SK-N-MC (cell line): ENCODE measurements at regions not wholly inside any gene's neighbourhood (a gene's known extent, or its start where the extent isn't known, plus 50 kb on each side); places are given as distances from the start of the nearest gene placed in this dataset.

Experiments
- DNase-seq: peaks from one replicate; pipeline ENCODE4 v3.0.0-alpha.2; 2011; ENCODE audit warnings: low read depth, low spot score
- H3K27ac ChIP-seq: fragments of 200-600 bp; sonication (generic); 2 replicates; pipeline ENCODE4 v1.5.1; 2016; ENCODE audit warnings: mixed run types
- H3K36me3 ChIP-seq: fragments of 200-600 bp; sonication (generic); 2 replicates; pipeline ENCODE4 v1.6.1; 2017; ENCODE audit warnings: antibody characterized with exemption, low read length, mixed read lengths; ENCODE audit not compliant: insufficient read depth
- H3K4me3 ChIP-seq: fragments of 200-600 bp; sonication (generic); 2 replicates; pipeline ENCODE4 v1.5.1; 2016
- H3K9ac ChIP-seq: fragments of 200-600 bp; sonication (generic); 2 replicates; pipeline ENCODE4 v1.8.0; 2017; ENCODE audit warnings: mixed run types, mixed read lengths; ENCODE audit not compliant: insufficient read length
- H3K9me3 ChIP-seq: fragments of 200-600 bp; sonication (generic); 2 replicates; pipeline ENCODE4 v1.6.1; 2017; ENCODE audit warnings: low read depth, mild to moderate bottlenecking, antibody characterized with exemption, low read length, moderate library complexity, mixed read lengths
- EZH2 ChIP-seq: fragments of 200-600 bp; sonication (generic); IDR thresholded peaks from one replicate; pipeline ENCODE4 v1.6.1; 2017; ENCODE audit warnings: antibody characterized with exemption
- FOXP2 ChIP-seq: optimal IDR thresholded peaks from 2 replicates; pipeline ENCODE3; 2011; ENCODE audit warnings: mild to moderate bottlenecking, moderate library complexity; ENCODE audit not compliant: insufficient read depth; ENCODE audit errors: extremely low read length, control extremely low read depth
- POLR2AphosphoS5 ChIP-seq: IDR thresholded peaks from 2 replicates; pipeline ENCODE4 v1.6.1; 2012; ENCODE audit warnings: mild to moderate bottlenecking, low read depth, low read length, borderline replicate concordance

DNA sequence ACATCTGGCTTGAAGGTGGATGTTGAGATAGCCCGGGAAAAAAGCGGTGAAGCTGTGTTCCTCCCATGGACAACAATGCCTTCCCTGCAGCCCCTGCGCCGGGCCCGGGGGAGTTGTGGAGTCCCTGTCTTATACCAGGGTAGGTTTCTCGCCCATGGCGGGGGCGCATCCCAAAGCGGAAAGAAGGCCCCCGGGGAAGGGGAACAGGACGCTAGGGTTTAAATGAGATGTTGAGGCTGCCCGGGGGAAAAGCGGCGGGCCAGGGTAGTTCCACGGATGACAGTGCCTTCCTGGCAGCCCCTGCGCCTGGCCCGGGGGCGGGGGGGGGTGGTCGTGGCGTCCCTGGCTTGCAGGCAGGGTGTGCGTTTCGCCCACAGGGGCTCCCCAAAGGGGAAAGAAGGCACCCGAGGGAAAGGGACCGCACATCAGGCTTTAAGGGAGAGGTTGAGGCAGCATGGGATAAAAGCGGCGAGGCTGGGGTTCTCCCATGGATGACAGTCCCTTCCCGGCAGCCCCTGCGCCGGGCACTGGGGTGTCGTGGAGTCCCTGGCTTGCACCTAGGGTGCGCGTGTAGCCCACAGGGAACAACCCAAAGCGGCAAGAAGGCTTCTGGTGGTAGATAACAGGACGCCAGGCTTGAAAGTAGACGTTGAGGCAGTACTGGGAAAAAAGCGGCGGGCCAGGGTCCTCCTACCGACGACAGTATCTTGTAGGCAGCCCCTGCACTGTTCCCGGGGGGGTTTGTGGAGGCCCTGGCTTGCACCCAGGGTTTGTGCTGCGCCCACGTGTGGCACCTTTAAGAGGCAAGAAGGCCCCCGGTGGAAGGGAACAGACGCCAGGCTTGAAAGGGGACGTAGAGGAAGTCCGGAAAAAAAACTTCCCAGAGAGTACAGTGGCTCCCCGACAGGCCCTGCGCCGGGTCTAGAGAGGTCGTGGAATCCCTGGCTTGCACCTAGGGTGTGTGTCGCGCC lies 160.8 kb upstream of the ALG10B start:
- Histone ChIP-seq H3K36me3 (no peaks in the 10 kb centered on the region), H3K4me3 (no peak overlapping the region), H3K9ac (no peak overlapping the region), H3K9me3 (no peaks in the 10 kb centered on the region), H3K27ac (no peak overlapping the region)
- no peak for DNase-seq
- no peak for TF ChIP-seq FOXP2
- no peak for TF ChIP-seq POLR2AphosphoS5
- TF ChIP-seq EZH2, result no peak

DNA sequence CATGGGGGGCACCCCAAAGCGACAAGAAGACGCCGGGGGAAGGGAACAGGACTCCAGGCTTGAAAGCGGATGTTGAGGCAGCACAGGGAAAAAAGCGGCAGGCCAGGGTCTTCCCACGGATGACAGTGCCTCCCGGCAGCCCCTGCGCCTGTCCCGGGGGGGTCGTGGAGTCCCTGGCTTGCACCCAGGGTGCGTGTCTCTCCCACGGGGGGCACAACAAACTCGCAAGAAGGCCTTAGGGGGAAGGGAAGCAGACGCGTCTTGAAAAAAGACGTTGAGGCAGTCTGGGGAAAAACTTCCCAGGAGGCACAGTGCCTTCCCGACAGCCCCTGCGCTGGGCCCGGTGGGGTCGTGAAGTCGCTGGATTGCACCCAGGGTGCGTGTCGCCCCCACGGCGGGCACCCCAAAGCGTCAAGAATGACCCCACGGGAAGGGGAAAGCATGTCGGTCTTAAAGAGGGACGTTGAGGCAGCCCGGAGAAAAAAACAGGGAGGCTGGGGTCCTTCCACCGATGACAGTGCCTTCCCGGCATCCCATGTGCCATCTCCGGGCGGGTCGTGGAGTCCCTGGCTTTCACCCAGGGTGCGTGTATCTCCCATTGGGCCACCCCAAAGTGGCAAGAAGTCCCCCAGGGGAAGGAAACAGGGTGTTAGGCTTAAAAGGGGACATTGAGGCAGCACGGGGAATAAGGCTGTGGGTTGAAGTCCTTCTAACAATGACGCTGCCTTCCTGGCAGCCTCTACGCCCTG lies 159.9 kb upstream of the ALG10B start:
- no peak overlapping the region for H3K4me3 ChIP-seq
- no peak overlapping the region for H3K9ac ChIP-seq
- H3K27ac ChIP-seq, result no peak overlapping the region
- TF ChIP-seq POLR2AphosphoS5 (no peak), FOXP2 (no peak), EZH2 (no peak)
- H3K36me3 ChIP-seq, result no peaks in the 10 kb centered on the region
- no peaks in the 10 kb centered on the region for H3K9me3 ChIP-seq
- no peak for DNase-seq

DNA sequence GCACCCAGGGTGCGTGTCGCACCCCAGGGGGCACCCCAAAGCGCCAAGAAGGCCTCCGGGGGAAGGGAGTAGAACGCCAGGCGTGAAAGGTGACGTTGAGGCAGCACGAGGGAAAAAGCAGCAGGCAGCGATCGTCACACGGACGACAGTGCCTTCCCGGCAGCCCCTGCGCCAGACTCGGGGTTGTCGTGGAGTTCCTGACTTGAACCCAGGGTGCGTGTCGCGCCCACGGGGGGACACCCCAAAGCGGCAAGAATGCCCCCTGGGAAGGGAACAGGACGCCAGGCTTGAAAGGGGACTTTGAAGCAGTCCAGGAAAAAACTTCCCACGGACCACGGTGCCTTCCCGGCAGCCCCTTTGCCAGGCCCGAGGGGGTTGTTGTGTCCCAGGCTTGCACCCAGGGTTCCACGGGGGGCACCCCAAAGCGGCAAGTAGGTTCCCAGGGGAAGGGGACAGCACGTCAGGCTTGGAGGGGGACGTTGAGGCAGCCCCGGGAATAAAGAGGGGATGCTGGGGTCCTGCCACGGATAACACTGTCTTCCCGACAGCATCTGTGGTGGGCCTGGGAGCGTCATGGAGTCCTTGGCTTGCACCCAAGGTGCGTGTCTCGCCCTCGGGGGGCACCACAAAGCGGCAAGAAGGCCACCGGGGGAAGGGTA lies 159.2 kb upstream of the ALG10B start:
- Histone ChIP-seq H3K4me3 (no peak overlapping the region), H3K36me3 (no peaks in the 10 kb centered on the region), H3K27ac (no peak overlapping the region), H3K9me3 (no peaks in the 10 kb centered on the region), H3K9ac (no peak overlapping the region)
- no peak for DNase-seq
- TF ChIP-seq POLR2AphosphoS5 (no peak), EZH2 (no peak), FOXP2 (no peak)

DNA sequence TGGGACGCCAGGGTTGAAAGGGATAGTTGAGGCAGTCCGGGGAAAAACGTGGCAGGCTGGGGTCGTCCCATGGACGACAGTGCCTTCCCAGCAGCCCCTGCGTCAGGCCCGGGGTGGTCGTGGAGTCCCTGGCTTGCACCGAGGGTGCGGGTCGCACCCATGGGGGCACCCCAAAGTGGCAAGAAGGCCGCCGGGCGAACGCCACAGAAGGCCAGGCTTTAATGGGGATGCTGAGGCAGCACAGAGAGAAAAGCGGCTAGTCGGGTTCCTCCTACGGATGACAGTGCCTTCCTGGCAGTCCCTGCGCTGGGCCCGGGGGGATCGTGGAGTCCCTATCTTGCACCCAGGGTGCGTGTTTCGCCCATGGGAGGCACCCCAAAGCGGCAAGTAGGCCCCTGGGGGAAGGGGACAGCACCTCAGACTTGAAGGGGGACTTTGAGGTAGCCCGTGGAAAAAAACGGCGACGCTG lies 158.6 kb upstream of the ALG10B start:
- TF ChIP-seq FOXP2 (no peak), POLR2AphosphoS5 (no peak), EZH2 (no peak)
- no peak overlapping the region for H3K27ac ChIP-seq
- no peak overlapping the region for H3K4me3 ChIP-seq
- H3K36me3 ChIP-seq, result no peaks in the 10 kb centered on the region
- DNase-seq, result no peak
- H3K9ac ChIP-seq, result no peak overlapping the region
- no peaks in the 10 kb centered on the region for H3K9me3 ChIP-seq

DNA sequence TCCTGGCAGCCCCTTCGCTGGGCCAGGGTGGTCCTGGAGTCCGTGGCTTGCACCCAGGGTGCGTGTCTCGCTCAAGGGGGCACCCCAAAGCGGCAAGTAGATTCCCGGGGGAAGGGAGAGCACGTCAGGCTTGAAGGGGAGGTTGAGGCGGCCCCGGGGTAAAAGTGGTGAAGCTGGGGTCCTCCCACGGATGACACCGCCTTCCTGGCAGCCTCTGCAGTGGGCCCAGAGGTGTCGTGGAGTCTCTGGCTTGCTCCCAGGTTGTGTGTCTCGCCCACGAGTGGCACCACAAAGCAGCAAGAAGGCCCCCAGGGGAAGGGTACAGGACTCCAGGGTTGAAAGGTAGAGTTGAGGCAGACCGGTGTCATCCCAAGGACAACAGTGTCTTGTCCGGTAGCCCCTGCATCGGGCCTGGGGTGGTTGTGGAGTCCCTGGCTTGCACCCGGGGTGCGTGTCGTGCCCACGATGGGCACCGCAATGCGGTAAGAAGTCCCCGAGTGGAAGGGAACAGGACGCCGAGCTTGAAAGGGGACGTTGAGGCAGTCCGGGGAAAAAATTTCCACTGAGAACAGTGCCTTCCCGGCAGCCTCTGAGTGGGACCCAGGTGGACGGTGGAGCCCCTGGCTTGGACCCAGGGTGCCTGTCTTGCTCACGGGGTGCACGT lies 158.0 kb upstream of the ALG10B start:
- H3K27ac ChIP-seq, result no peak overlapping the region
- no peak overlapping the region for H3K4me3 ChIP-seq
- TF ChIP-seq POLR2AphosphoS5 (no peak), FOXP2 (no peak), EZH2 (no peak)
- no peak overlapping the region for H3K9ac ChIP-seq
- H3K36me3 ChIP-seq, result no peaks in the 10 kb centered on the region
- no peak for DNase-seq
- H3K9me3 ChIP-seq, result no peaks in the 10 kb centered on the region

DNA sequence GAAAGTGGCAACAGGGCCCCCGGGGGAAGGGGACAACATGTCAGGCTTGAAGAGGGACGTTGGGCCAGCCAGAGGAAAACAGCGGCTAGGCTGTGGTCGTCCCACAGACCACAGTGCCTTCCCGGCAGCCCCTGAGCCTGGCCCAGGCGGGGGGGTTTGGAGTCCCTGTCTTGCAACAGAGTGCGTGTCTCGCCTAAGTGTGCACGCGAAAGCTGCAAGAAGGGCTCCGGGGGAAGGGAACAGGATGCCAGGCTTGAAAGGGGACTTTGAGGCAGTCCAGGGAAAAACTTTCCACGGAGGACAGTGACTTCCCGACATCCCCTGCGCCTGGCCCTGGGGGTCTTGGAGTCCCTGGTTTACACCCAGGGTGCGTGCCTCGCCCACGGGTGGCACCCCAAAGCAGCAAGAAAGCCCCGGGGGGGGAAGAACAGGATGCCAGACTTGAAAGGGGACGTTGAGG lies 157.5 kb upstream of the ALG10B start:
- Histone ChIP-seq H3K9ac (no peak overlapping the region), H3K27ac (no peak overlapping the region), H3K4me3 (no peak overlapping the region), H3K36me3 (no peaks in the 10 kb centered on the region), H3K9me3 (no peaks in the 10 kb centered on the region)
- TF ChIP-seq POLR2AphosphoS5, result no peak
- no peak for TF ChIP-seq FOXP2
- TF ChIP-seq EZH2, result no peak
- DNase-seq, result no peak

DNA sequence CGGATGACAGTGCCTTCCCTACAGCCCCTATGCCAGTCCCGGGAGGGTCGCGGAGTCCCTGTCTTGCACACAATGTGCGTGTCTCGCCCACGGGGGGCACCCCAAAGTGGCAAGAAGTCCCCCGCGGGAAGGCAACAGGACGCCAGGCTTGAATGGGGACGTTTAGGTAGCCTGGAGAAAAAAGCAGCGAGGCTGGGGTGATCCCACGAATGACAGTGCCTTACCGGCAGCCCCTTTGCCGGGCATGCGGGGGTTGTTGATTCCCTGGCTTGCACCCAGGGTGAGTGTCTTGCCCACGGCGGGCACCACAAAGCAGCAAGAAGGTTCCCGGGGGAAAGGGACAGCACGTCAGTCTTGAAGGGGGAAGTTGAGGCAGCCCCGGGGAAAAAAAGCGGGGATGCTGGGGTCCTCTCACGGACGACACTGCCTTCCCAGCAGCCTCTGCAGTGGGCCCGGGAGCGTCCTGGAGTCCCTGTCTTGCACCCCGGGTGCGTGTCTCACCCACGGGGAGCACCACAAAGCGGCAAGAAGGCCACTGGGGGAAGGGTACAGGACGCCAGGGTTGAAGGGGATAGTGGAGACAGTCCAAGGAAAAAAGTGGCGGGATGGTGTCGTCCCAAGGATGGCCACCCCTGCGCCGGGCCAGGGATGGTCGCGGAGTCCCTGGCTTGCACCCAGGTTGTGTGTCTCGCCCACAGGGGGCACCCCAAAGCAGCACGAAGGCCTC lies 156.8 kb upstream of the ALG10B start:
- no peak overlapping the region for H3K9ac ChIP-seq
- DNase-seq, result no peak
- no peak overlapping the region for H3K27ac ChIP-seq
- no peaks in the 10 kb centered on the region for H3K36me3 ChIP-seq
- no peak overlapping the region for H3K4me3 ChIP-seq
- no peaks in the 10 kb centered on the region for H3K9me3 ChIP-seq
- TF ChIP-seq POLR2AphosphoS5 (no peak), EZH2 (no peak), FOXP2 (no peak)
